GM12878 (cell line): ENCODE measurements at regions not wholly inside any gene's neighbourhood (a gene's known extent, or its start where the extent isn't known, plus 50 kb on each side); places are given as distances from the start of the nearest gene placed in this dataset.

ENCODE experiments used
- ATAC-seq: fragments of 200-7000 bp; cut with Tn5 transposase; 3 replicates; pipeline ENCODE4 v1.9.1; 2020; ENCODE audit warnings: mild to moderate bottlenecking, moderate library complexity
- BruUV-seq: library from RNA; stranded (reverse); fragments of 400-500 nt; replicated peaks from 2 replicates; lab custom pipeline; 2021; lab: Mats Ljungman, UMichigan
- CTCF ChIA-PET: fragments of 300-600 bp; sonication (Branson Sonifier 250); formaldehyde crosslinking; extraction: SDS; loops from one replicate; lab custom pipeline; 2021; ENCODE audit warnings: inconsistent platforms; lab: Yijun Ruan, JAX
- POLR2A ChIA-PET: fragments of 350-600 bp; formaldehyde crosslinking; extraction: SDS; loops from one replicate; lab custom pipeline; 2021; ENCODE audit warnings: inconsistent platforms; lab: Charles Lee
- RAD21 ChIA-PET: fragments of 300-600 bp; sonication (Branson Sonifier 250); formaldehyde crosslinking; loops from one replicate; lab custom pipeline; 2023; ENCODE audit warnings: antibody characterized with exemption; ENCODE audit not compliant: unreplicated experiment; lab: Charles Lee
- SMC1A ChIA-PET: fragments of 300-600 bp; sonication (Branson Sonifier 250); formaldehyde crosslinking; loops from one replicate; lab custom pipeline; 2023; ENCODE audit not compliant: unreplicated experiment, uncharacterized antibody; lab: Charles Lee
- DNase-seq: peaks from one replicate; pipeline ENCODE4 v3.0.0-alpha.2; 2011; ENCODE audit warnings: low read depth, low spot score
- FAIRE-seq: peaks from 3 replicates; lab custom pipeline; 2011; peaks lifted over from hg19 to GRCh38; lab: Jason Lieb, UNC
- H2AFZ ChIP-seq: 2 replicates; pipeline ENCODE4 v1.6.0; 2011; ENCODE audit warnings: low read depth, low read length, control low read depth; ENCODE audit not compliant: control insufficient read depth
- H3K27ac ChIP-seq: 2 replicates; pipeline ENCODE4 v1.5.1; 2011; ENCODE audit warnings: control low read depth; ENCODE audit not compliant: control insufficient read depth, insufficient read depth
- H3K27me3 ChIP-seq, 2 experiments: replicated peaks in 1 of 2; 2 replicates each; pipeline versions ENCODE4 v1.6.0 to v1.6.1; 2011; ENCODE audit warnings: low read length in 1 of 2; ENCODE audit not compliant: control insufficient read depth in 2 of 2, insufficient read depth in 2 of 2
- H3K36me3 ChIP-seq, 2 experiments: 2 replicates each; pipeline ENCODE4 v1.5.1; 2011; ENCODE audit warnings: low read length in 1 of 2; ENCODE audit not compliant: control insufficient read depth in 2 of 2, insufficient read depth in 2 of 2
- H3K4me1 ChIP-seq: 2 replicates; pipeline ENCODE4 v1.6.1; 2011; ENCODE audit warnings: mild to moderate bottlenecking, low read length, moderate library complexity, mixed read lengths; ENCODE audit not compliant: control insufficient read depth, insufficient read depth
- H3K4me2 ChIP-seq: 2 replicates; pipeline ENCODE4 v1.6.0; 2011; ENCODE audit warnings: control low read depth; ENCODE audit not compliant: control insufficient read depth, insufficient read depth
- H3K4me3 ChIP-seq: fragments of 200-600 bp; sonication (generic); 2 replicates; pipeline ENCODE4 v1.5.1; 2016
- H3K79me2 ChIP-seq: 2 replicates; pipeline ENCODE4 v1.6.0; 2011; ENCODE audit warnings: low read length; ENCODE audit not compliant: control insufficient read depth, insufficient read depth
- H3K9ac ChIP-seq: 2 replicates; pipeline ENCODE4 v1.8.0; 2011; ENCODE audit warnings: low read length, control low read depth, mixed read lengths; ENCODE audit not compliant: control insufficient read depth, insufficient read depth
- H3K9me3 ChIP-seq: replicated peaks from 3 replicates; pipeline ENCODE4 v1.5.1; 2011; ENCODE audit warnings: mild to moderate bottlenecking, low read length; ENCODE audit not compliant: control insufficient read depth, insufficient read depth
- H4K20me1 ChIP-seq: 2 replicates; pipeline ENCODE4 v1.6.0; 2011; ENCODE audit not compliant: control insufficient read depth, insufficient read depth
- BHLHE40 ChIP-seq, 2 experiments: fragments of 450-650 bp in 1 of 2; IDR thresholded peaks; 2 replicates each; pipeline ENCODE4 v1.6.1; 2011 to 2017; ENCODE audit warnings: low read depth in 2 of 2, borderline replicate concordance in 1 of 2, improper control_type of control experiment in 1 of 2, low read length in 1 of 2, mild to moderate bottlenecking in 1 of 2
- DPF2 ChIP-seq: fragments of 450-650 bp; IDR thresholded peaks from 2 replicates; pipeline ENCODE4 v1.6.1; 2017; ENCODE audit warnings: mild to moderate bottlenecking
- IRF4 ChIP-seq: IDR thresholded peaks from 2 replicates; pipeline ENCODE4 v1.6.1; 2011; ENCODE audit warnings: low read depth, low read length
- NFIC ChIP-seq: IDR thresholded peaks from 2 replicates; pipeline ENCODE4 v1.6.1; 2012; ENCODE audit warnings: low read depth, mild to moderate bottlenecking, inconsistent platforms, low read length, moderate library complexity
- NFXL1 ChIP-seq: fragments of 450-650 bp; IDR thresholded peaks from 2 replicates; pipeline ENCODE4 v1.6.1; 2017; ENCODE audit warnings: antibody characterized with exemption, mild to moderate bottlenecking, borderline replicate concordance
- NFYB ChIP-seq: IDR thresholded peaks from 2 replicates; pipeline ENCODE4 v1.6.1; 2011; ENCODE audit warnings: low read depth, mild to moderate bottlenecking, low read length, improper control_type of control experiment, moderate library complexity; ENCODE audit not compliant: insufficient read depth
- PAX5 ChIP-seq: IDR thresholded peaks from 2 replicates; pipeline ENCODE4 v1.6.1; 2011; ENCODE audit warnings: low read depth, low read length, borderline replicate concordance
- RAD51 ChIP-seq: fragments of 450-650 bp; IDR thresholded peaks from 2 replicates; pipeline ENCODE4 v1.6.1; 2016; ENCODE audit warnings: moderate library complexity, mild to moderate bottlenecking, inconsistent platforms
- RCOR1 ChIP-seq: conservative IDR thresholded peaks from 2 replicates; pipeline ENCODE4 v1.6.1; 2012; ENCODE audit warnings: low read depth, low read length, improper control_type of control experiment
- RFX5 ChIP-seq: IDR thresholded peaks from 2 replicates; pipeline ENCODE4 v1.6.1; 2011; ENCODE audit warnings: low read depth, low read length, improper control_type of control experiment
- SRF ChIP-seq, 2 experiments: IDR thresholded peaks; 2 replicates each; pipeline ENCODE4 v1.6.1; 2011; ENCODE audit warnings: low read depth in 2 of 2, low read length in 2 of 2, mild to moderate bottlenecking in 1 of 2, moderate library complexity in 1 of 2
- YY1 ChIP-seq: IDR thresholded peaks from 2 replicates; pipeline ENCODE4 v1.6.1; 2011; ENCODE audit warnings: low read depth, mild to moderate bottlenecking, low read length
- WGBS: methylation state at CpG from one replicate; pipeline ENCODE4 v1.1.6; 2016; ENCODE audit warnings: low lambda C conversion rate; ENCODE audit not compliant: insufficient replicate concordance, insufficient coverage; ENCODE audit errors: missing lambda C conversion rate; 5-methylcytosine and 5-hydroxymethylcytosine counted together
- in situ Hi-C: fragments of 300-500 bp; cut with MboI; formaldehyde crosslinking; loops from 9 replicates; pipeline ENCODE4 v1.14.3; 2018; ENCODE audit warnings: mixed read lengths
- intact Hi-C: fragments of 100-400 bp; cut with micrococcal nuclease; formaldehyde crosslinking; loops from one replicate; pipeline ENCODE4 v1.14.2; 2022; ENCODE audit not compliant: unreplicated experiment
- TF ChIP-seq, protein P1 (sequence below): IDR thresholded peaks from 2 replicates; pipeline ENCODE4 v1.6.1; 2012; ENCODE audit warnings: low read depth, low read length, improper control_type of control experiment
- TF ChIP-seq, protein P2 (sequence below): fragments of 450-650 bp; IDR thresholded peaks from 2 replicates; pipeline ENCODE4 v1.6.1; 2017; ENCODE audit warnings: low read depth, mild to moderate bottlenecking, moderate library complexity

DNA sequence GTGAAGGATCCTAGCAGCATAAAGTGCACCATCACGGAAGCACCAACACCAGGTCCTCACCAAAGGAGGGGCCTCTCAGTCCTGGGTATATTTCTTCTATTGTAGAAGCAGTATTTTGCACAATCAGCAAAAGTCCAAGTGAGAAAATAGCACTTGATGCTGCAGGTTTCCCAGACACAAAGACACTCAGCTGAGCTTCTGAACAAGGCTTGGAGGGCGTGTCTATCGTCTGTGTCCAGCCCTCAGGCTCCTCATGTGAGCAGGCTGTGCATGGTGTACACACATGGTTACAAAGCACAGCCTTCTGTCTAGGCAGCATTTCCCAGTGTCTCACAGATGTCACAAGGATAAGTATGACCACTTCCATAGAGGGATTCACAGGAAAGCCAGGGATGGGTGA, 98.3 kb upstream of the SPATA12 start:
- Histone ChIP-seq H3K9ac (no peak overlapping the region), H3K4me2 (no peak overlapping the region), H3K9me3 (no peaks in the 10 kb centered on the region), H3K27me3 (no peaks in the 10 kb centered on the region), H3K79me2 (no peaks in the 10 kb centered on the region), H4K20me1 (no peaks in the 10 kb centered on the region), H3K4me1 (peaks cover 23% of the 10 kb centered on the region), H3K36me3 (no peaks in the 10 kb centered on the region), H3K4me3 (no peak overlapping the region), H3K27ac (no peak overlapping the region), H2AFZ (no peak overlapping the region)
- DNase-seq (no peak), ATAC-seq (no peak), FAIRE-seq (no peak)
- TF ChIP-seq PAX5 (no peak), NFXL1 (no peak)
- CTCF ChIA-PET, result interaction anchor here (2.6 kb wide), 1 partner anchor 27 kb away, joined by 11 read pairs; no protein-coding TSS in a partner anchor
- intact Hi-C loops, result no loop called here
- 26% methylated on average over 3 of the region's 3 CpGs for WGBS
- no TSS peak for BruUV-seq
- POLR2A ChIA-PET, result interaction anchor here (0.5 to 1.3 kb wide), 2 partner anchors 98 to 362 kb away, joined by 4 to 5 read pairs; no protein-coding TSS in a partner anchor
- RAD21 ChIA-PET, result interaction anchor here (0.6 to 2.9 kb wide), 5 partner anchors 25 to 162 kb away, joined by 3 to 8 read pairs (median 3); no protein-coding TSS in a partner anchor
- in situ Hi-C loops, result no loop called here
- SMC1A ChIA-PET, result interaction anchor here (0.8 to 6.4 kb wide), 7 partner anchors 10 to 163 kb away, joined by 3 to 42 read pairs (median 3); no protein-coding TSS in a partner anchor

DNA sequence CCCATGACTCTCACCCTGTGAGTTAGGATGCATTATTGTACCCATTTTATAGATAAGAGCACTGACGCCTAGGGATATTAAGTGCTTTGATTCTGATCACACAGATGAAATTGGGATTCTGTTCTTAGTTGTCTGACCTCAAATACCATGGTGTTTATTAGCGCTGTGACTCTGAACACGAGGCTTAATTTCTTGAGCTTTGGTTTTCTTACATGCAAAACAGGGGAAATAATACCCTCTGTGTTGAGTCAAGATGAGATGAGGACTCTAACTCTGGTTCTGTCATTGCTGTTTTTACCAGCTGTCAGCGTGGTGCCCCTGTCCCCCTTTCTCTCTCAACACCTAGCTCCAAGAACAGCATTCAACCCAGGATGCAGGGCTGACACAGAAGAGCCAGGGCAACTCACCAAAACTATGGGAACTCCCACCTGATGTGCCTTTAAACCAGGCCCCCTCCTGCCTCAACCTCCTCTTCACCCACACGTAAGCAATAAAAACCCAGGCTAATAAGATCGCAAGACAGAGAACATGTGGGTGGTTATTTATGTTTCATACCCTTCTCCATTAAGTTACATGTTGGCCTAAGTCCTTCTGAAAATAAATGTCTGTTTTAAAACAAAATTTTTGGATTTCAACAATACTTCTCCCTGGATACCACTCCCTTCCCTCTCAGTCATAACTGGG, 100.1 kb upstream of the SPATA12 start:
- intact Hi-C loops, result loop anchor here (1.0 kb wide), 1 partner anchor 161 kb away; no protein-coding TSS in a partner anchor
- ChIA-PET SMC1A (interaction anchor here (1.0 to 6.4 kb wide), 6 partner anchors 10 to 258 kb away, joined by 3 to 42 read pairs (median 10); no protein-coding TSS in a partner anchor), CTCF (interaction anchor here (0.6 to 3.5 kb wide), 10 partner anchors 13 to 258 kb away, joined by 3 to 11 read pairs (median 4); no protein-coding TSS in a partner anchor), RAD21 (interaction anchor here (1.0 to 2.5 kb wide), 5 partner anchors 10 to 261 kb away, joined by 3 to 12 read pairs (median 4); no protein-coding TSS in a partner anchor), POLR2A (interaction anchor here (1.5 kb wide), 1 partner anchor 97 kb away, joined by 4 read pairs; no protein-coding TSS in a partner anchor)
- FAIRE-seq (no peak), ATAC-seq (peak; percentile 88), DNase-seq (peak; percentile 39)
- Histone ChIP-seq H3K36me3 (no peaks in the 10 kb centered on the region), H3K9ac (no peak overlapping the region), H3K4me1 (peaks cover 23% of the 10 kb centered on the region), H3K27ac (no peak overlapping the region), H3K79me2 (no peaks in the 10 kb centered on the region), H3K4me2 (peak overlapping the region; percentile 42), H4K20me1 (no peaks in the 10 kb centered on the region), H3K27me3 (no peaks in the 10 kb centered on the region), H3K4me3 (no peak overlapping the region), H2AFZ (no peak overlapping the region), H3K9me3 (no peaks in the 10 kb centered on the region; the same call in 2 of the 3 replicates)
- in situ Hi-C loops, result no loop called here
- WGBS, result 13% methylated on average over 6 of the region's 6 CpGs
- BruUV-seq, result no TSS peak
- TF ChIP-seq RAD51, result no peak
- TF ChIP-seq, protein P1, sequence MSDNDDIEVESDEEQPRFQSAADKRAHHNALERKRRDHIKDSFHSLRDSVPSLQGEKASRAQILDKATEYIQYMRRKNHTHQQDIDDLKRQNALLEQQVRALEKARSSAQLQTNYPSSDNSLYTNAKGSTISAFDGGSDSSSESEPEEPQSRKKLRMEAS, result peak; percentile 55; the same call in 1 of the 2 replicates
- no peak for TF ChIP-seq RFX5
- peak in 1 of 2 experiments; percentile 55; a peak in 2 of 4 replicates for TF ChIP-seq BHLHE40 (IDR thresholded peaks at IDR 0.05; ENCODE audit: borderline replicate concordance in 1 of 2, low read depth in 2 of 2, low read length in 1 of 2)
- peak; percentile 56; the same call in 1 of the 2 replicates for TF ChIP-seq DPF2
- TF ChIP-seq, protein P2, sequence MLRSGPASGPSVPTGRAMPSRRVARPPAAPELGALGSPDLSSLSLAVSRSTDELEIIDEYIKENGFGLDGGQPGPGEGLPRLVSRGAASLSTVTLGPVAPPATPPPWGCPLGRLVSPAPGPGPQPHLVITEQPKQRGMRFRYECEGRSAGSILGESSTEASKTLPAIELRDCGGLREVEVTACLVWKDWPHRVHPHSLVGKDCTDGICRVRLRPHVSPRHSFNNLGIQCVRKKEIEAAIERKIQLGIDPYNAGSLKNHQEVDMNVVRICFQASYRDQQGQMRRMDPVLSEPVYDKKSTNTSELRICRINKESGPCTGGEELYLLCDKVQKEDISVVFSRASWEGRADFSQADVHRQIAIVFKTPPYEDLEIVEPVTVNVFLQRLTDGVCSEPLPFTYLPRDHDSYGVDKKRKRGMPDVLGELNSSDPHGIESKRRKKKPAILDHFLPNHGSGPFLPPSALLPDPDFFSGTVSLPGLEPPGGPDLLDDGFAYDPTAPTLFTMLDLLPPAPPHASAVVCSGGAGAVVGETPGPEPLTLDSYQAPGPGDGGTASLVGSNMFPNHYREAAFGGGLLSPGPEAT, result peak; percentile 53; the same call in 1 of the 2 replicates
- peak; percentile 58; the same call in 1 of the 2 replicates for TF ChIP-seq NFIC
- TF ChIP-seq YY1, result 0 out of 2 replicates have a peak, but pooled peaks have one; percentile 12
- TF ChIP-seq SRF (IDR thresholded peaks at IDR 0.05; ENCODE audit: low read depth in 2 of 2, low read length in 2 of 2), result no peak
- no peak for TF ChIP-seq RCOR1
- TF ChIP-seq IRF4, result peak; percentile 60; the same call in 1 of the 2 replicates
- peak; percentile 58; the same call in 1 of the 2 replicates for TF ChIP-seq PAX5
- no peak for TF ChIP-seq NFYB
